K562 (cell line): ENCODE measurements at regions not wholly inside any gene's neighbourhood (a gene's known extent, or its start where the extent isn't known, plus 50 kb on each side); places are given as distances from the start of the nearest gene placed in this dataset.

ENCODE experiments used
- EZH2 ChIP-seq: IDR thresholded peaks from 2 replicates; pipeline ENCODE4 v1.6.1; 2012; ENCODE audit warnings: low read depth, mild to moderate bottlenecking, inconsistent platforms, low read length, borderline replicate concordance
- IRF2 ChIP-seq: sonication (generic); formaldehyde crosslinking; IDR thresholded peaks from 2 replicates; pipeline ENCODE4 v1.8.1; 2022; ENCODE audit warnings: mild to moderate bottlenecking, missing genetic modification reagents
- MEF2A ChIP-seq: IDR thresholded peaks from 2 replicates; pipeline ENCODE4 v1.6.1; 2011; ENCODE audit warnings: low read depth, mild to moderate bottlenecking, low read length, moderate library complexity; ENCODE audit not compliant: control insufficient read depth
- NFIC ChIP-seq: fragments of 450-650 bp; IDR thresholded peaks from 2 replicates; pipeline ENCODE4 v1.6.1; 2017; ENCODE audit warnings: mild to moderate bottlenecking, inconsistent platforms
- POLR3A ChIP-seq: IDR thresholded peaks from 2 replicates; pipeline ENCODE4 v1.6.1; 2011; ENCODE audit warnings: borderline replicate concordance, mild to moderate bottlenecking, moderate library complexity; ENCODE audit not compliant: insufficient read length, insufficient read depth; ENCODE audit errors: extremely low read depth
- RBBP5 ChIP-seq: fragments of 200-600 bp; sonication (generic); IDR thresholded peaks from 2 replicates; pipeline ENCODE4 v1.6.1; 2012; ENCODE audit warnings: borderline replicate concordance, mild to moderate bottlenecking, low read length, control low read depth, inconsistent platforms; ENCODE audit not compliant: insufficient read depth, poor library complexity, severe bottlenecking
- SMC3 ChIP-seq: conservative IDR thresholded peaks from 2 replicates; pipeline ENCODE4 v1.6.1; 2011; ENCODE audit warnings: low read depth, low read length, improper control_type of control experiment; ENCODE audit not compliant: insufficient read depth
- U2AF2 ChIP-seq: fragments of 200-400 bp; formaldehyde crosslinking; optimal IDR thresholded peaks from 2 replicates; pipeline ENCODE3; 2017; ENCODE audit warnings: low read depth, mild to moderate bottlenecking, low read length
- ZNF175 ChIP-seq: fragments of 200-800 bp; sonication (Bioruptor generic); IDR thresholded peaks from 2 replicates; pipeline ENCODE4 v1.6.1; 2016; ENCODE audit warnings: low read depth, mild to moderate bottlenecking, missing genetic modification characterization, missing compliant biosample characterization
- ZNF274 ChIP-seq: IDR thresholded peaks from 2 replicates; pipeline ENCODE4 v1.6.1; 2011; ENCODE audit warnings: low read depth, mild to moderate bottlenecking, low read length, moderate library complexity, borderline replicate concordance
- TF ChIP-seq, protein P1 (sequence below): sonication (generic); formaldehyde crosslinking; IDR thresholded peaks from 2 replicates; pipeline ENCODE4 v1.8.0; 2022; ENCODE audit warnings: mild to moderate bottlenecking, missing genetic modification reagents
- TF ChIP-seq, protein P2 (sequence below), 3 experiments: IDR thresholded peaks in 2 of 3; conservative IDR thresholded peaks in 1 of 3; 2 replicates each; pipeline ENCODE4 v1.5.1; 2011 to 2012; ENCODE audit warnings: low read length in 3 of 3, mild to moderate bottlenecking in 3 of 3, control low read depth in 2 of 3, improper control_type of control experiment in 1 of 3, inconsistent platforms in 1 of 3, low read depth in 1 of 3, mixed read lengths in 1 of 3, moderate library complexity in 1 of 3; ENCODE audit not compliant: insufficient read depth in 2 of 3
- TF ChIP-seq, protein P3 (sequence below), 2 experiments: fragments of 450-650 bp; IDR thresholded peaks; 2 replicates each; pipeline ENCODE4 v1.6.1; 2016; ENCODE audit warnings: mild to moderate bottlenecking in 2 of 2, borderline replicate concordance in 1 of 2, low read depth in 1 of 2, moderate library complexity in 1 of 2
- TF ChIP-seq, protein P4 (sequence below): fragments of 450-650 bp; IDR thresholded peaks from 2 replicates; pipeline ENCODE4 v1.7.1; 2018; ENCODE audit warnings: mild to moderate bottlenecking, low read depth; ENCODE audit not compliant: partially characterized antibody

DNA sequence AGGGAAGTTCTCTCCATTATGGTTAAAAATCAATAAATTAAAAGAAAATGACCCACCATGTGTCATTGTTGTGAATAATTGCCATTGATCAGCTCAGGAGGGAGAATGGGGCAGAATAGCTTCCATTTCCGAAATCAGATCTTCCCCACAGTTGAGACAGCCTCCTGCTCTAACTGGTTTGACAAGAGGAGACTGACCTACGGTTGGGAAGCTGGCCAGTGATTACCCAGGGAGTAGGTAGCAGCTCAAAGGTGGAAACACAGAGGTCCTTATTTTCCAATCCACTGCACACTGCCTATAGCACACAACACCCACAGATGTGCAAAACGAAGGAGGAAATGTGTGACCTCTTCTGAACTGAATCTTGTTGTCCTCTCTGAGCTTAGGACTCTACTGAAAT, 69.0 kb upstream of the DAPK1 start:
- TF ChIP-seq, protein P1, sequence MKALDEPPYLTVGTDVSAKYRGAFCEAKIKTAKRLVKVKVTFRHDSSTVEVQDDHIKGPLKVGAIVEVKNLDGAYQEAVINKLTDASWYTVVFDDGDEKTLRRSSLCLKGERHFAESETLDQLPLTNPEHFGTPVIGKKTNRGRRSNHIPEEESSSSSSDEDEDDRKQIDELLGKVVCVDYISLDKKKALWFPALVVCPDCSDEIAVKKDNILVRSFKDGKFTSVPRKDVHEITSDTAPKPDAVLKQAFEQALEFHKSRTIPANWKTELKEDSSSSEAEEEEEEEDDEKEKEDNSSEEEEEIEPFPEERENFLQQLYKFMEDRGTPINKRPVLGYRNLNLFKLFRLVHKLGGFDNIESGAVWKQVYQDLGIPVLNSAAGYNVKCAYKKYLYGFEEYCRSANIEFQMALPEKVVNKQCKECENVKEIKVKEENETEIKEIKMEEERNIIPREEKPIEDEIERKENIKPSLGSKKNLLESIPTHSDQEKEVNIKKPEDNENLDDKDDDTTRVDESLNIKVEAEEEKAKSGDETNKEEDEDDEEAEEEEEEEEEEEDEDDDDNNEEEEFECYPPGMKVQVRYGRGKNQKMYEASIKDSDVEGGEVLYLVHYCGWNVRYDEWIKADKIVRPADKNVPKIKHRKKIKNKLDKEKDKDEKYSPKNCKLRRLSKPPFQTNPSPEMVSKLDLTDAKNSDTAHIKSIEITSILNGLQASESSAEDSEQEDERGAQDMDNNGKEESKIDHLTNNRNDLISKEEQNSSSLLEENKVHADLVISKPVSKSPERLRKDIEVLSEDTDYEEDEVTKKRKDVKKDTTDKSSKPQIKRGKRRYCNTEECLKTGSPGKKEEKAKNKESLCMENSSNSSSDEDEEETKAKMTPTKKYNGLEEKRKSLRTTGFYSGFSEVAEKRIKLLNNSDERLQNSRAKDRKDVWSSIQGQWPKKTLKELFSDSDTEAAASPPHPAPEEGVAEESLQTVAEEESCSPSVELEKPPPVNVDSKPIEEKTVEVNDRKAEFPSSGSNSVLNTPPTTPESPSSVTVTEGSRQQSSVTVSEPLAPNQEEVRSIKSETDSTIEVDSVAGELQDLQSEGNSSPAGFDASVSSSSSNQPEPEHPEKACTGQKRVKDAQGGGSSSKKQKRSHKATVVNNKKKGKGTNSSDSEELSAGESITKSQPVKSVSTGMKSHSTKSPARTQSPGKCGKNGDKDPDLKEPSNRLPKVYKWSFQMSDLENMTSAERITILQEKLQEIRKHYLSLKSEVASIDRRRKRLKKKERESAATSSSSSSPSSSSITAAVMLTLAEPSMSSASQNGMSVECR (CRISPR knock-in tag), result no peak
- TF ChIP-seq RBBP5, result no peak
- TF ChIP-seq MEF2A, result no peak
- no peak for TF ChIP-seq EZH2
- no peak for TF ChIP-seq SMC3
- TF ChIP-seq POLR3A, result no peak
- TF ChIP-seq ZNF175 (CRISPR knock-in tag), result no peak
- no peak for TF ChIP-seq NFIC
- TF ChIP-seq, protein P2, sequence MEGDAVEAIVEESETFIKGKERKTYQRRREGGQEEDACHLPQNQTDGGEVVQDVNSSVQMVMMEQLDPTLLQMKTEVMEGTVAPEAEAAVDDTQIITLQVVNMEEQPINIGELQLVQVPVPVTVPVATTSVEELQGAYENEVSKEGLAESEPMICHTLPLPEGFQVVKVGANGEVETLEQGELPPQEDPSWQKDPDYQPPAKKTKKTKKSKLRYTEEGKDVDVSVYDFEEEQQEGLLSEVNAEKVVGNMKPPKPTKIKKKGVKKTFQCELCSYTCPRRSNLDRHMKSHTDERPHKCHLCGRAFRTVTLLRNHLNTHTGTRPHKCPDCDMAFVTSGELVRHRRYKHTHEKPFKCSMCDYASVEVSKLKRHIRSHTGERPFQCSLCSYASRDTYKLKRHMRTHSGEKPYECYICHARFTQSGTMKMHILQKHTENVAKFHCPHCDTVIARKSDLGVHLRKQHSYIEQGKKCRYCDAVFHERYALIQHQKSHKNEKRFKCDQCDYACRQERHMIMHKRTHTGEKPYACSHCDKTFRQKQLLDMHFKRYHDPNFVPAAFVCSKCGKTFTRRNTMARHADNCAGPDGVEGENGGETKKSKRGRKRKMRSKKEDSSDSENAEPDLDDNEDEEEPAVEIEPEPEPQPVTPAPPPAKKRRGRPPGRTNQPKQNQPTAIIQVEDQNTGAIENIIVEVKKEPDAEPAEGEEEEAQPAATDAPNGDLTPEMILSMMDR (IDR thresholded peaks at IDR 0.05 in 2 of 3, conservative IDR thresholded peaks at IDR 0.05 in 1 of 3; ENCODE audit: insufficient read depth in 2 of 3, low read depth in 1 of 3, low read length in 3 of 3), result no peak
- TF ChIP-seq, protein P3, sequence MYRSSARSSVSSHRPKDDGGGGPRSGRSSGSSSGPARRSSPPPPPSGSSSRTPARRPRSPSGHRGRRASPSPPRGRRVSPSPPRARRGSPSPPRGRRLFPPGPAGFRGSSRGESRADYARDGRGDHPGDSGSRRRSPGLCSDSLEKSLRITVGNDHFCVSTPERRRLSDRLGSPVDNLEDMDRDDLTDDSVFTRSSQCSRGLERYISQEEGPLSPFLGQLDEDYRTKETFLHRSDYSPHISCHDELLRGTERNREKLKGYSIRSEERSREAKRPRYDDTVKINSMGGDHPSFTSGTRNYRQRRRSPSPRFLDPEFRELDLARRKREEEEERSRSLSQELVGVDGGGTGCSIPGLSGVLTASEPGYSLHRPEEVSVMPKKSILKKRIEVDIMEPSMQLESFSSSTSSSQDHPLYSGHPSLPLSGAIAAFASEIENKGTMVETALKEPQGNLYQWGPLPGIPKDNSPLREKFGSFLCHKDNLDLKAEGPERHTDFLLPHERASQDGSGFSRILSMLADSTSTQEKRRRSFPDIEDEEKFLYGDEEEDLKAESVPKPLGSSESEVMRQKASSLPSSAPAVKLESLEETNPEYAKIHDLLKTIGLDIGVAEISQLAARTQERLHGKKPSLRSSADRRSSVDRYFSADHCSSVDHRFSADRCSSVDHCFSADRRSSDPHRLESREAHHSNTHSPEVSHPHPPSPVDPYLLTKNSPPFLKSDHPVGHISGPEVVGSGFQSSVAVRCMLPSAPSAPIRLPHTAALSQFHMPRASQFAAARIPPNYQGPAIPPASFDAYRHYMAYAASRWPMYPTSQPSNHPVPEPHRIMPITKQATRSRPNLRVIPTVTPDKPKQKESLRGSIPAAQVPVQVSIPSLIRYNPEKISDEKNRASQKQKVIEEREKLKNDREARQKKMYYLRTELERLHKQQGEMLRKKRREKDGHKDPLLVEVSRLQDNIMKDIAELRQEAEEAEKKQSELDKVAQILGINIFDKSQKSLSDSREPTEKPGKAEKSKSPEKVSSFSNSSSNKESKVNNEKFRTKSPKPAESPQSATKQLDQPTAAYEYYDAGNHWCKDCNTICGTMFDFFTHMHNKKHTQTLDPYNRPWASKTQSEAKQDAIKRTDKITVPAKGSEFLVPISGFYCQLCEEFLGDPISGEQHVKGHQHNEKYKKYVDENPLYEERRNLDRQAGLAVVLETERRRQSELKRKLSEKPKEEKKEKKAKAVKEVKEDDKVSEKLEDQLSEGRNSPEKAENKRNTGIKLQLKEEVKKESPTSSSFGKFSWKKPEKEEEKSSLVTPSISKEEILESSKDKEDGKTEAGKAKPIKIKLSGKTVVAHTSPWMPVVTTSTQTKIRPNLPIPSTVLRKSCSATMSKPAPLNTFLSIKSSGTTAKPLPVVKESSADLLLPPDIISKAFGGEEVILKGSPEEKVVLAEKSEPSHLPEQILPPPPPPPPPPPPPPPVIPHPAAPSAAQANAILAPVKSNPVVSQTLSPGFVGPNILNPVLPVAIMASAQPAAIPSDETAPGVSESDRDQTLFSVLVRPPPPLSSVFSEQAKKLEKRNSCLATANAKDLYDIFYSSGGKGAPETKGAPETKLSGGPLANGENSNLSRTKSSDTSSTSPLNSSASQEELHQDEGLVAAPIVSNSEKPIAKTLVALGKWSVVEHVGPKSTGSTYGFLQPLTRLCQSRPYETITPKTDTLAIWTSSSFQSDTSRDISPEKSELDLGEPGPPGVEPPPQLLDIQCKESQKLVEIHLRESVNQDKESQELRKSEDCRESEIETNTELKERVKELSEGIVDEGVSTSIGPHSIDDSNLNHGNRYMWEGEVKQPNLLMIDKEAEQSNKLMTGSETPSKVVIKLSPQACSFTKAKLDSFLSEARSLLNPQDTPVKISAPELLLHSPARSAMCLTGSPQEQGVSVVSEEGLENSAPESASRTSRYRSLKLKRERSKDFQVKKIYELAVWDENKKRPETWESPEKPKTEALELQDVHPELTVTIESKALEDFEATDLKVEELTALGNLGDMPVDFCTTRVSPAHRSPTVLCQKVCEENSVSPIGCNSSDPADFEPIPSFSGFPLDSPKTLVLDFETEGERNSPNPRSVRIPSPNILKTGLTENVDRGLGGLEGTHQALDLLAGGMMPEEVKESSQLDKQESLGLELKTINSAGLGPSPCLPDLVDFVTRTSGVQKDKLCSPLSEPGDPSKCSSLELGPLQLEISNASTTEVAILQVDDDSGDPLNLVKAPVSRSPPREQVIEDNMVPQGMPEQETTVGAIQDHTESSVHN (IDR thresholded peaks at IDR 0.05; ENCODE audit: borderline replicate concordance in 1 of 2, low read depth in 1 of 2), result no peak
- no peak for TF ChIP-seq ZNF274
- no peak for TF ChIP-seq U2AF2
- TF ChIP-seq IRF2 (CRISPR knock-in tag), result no peak
- TF ChIP-seq, protein P4, sequence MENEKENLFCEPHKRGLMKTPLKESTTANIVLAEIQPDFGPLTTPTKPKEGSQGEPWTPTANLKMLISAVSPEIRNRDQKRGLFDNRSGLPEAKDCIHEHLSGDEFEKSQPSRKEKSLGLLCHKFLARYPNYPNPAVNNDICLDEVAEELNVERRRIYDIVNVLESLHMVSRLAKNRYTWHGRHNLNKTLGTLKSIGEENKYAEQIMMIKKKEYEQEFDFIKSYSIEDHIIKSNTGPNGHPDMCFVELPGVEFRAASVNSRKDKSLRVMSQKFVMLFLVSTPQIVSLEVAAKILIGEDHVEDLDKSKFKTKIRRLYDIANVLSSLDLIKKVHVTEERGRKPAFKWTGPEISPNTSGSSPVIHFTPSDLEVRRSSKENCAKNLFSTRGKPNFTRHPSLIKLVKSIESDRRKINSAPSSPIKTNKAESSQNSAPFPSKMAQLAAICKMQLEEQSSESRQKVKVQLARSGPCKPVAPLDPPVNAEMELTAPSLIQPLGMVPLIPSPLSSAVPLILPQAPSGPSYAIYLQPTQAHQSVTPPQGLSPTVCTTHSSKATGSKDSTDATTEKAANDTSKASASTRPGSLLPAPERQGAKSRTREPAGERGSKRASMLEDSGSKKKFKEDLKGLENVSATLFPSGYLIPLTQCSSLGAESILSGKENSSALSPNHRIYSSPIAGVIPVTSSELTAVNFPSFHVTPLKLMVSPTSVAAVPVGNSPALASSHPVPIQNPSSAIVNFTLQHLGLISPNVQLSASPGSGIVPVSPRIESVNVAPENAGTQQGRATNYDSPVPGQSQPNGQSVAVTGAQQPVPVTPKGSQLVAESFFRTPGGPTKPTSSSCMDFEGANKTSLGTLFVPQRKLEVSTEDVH, result no peak
